KMS-11 (cell line): ENCODE measurements at regions not wholly inside any gene's neighbourhood (a gene's known extent, or its start where the extent isn't known, plus 50 kb on each side); places are given as distances from the start of the nearest gene placed in this dataset.

ENCODE experiments used
- H2AFZ ChIP-seq: fragments of 200-600 bp; sonication (generic); 2 replicates; pipeline ENCODE4 v1.6.1; 2016; ENCODE audit warnings: antibody characterized with exemption, mixed run types, low read depth
- H3K27ac ChIP-seq: fragments of 200-600 bp; sonication (generic); 2 replicates; pipeline ENCODE4 v1.6.1; 2016; ENCODE audit warnings: mild to moderate bottlenecking, mixed run types
- H3K27me3 ChIP-seq: fragments of 200-600 bp; sonication (generic); 2 replicates; pipeline ENCODE4 v1.6.1; 2017; ENCODE audit warnings: mild to moderate bottlenecking, low read depth, mixed run types, moderate library complexity; ENCODE audit not compliant: insufficient read depth
- H3K36me3 ChIP-seq: fragments of 200-600 bp; sonication (generic); 2 replicates; pipeline ENCODE4 v1.6.1; 2017; ENCODE audit warnings: mild to moderate bottlenecking, mixed run types; ENCODE audit not compliant: insufficient read depth
- H3K4me1 ChIP-seq: fragments of 200-600 bp; sonication (generic); 2 replicates; pipeline ENCODE4 v1.6.1; 2016; ENCODE audit warnings: mild to moderate bottlenecking, low read depth, mixed run types; ENCODE audit not compliant: poor library complexity, severe bottlenecking
- H3K4me2 ChIP-seq: fragments of 200-600 bp; sonication (generic); 2 replicates; pipeline ENCODE4 v1.7.0; 2016; ENCODE audit warnings: mild to moderate bottlenecking, mixed run types
- H3K4me3 ChIP-seq: fragments of 200-600 bp; sonication (generic); IDR thresholded peaks from 2 replicates; pipeline ENCODE4 v1.6.1; 2017; ENCODE audit warnings: low read depth, low read length, mixed read lengths; ENCODE audit not compliant: insufficient read depth
- H3K79me2 ChIP-seq: fragments of 200-600 bp; sonication (generic); 2 replicates; pipeline ENCODE4 v1.6.1; 2016; ENCODE audit warnings: low read depth, mixed run types; ENCODE audit not compliant: insufficient read depth
- H3K9ac ChIP-seq: fragments of 200-600 bp; sonication (generic); 2 replicates; pipeline ENCODE4 v1.6.1; 2016; ENCODE audit warnings: mild to moderate bottlenecking, mixed run types
- H4K20me1 ChIP-seq: fragments of 200-600 bp; sonication (generic); 2 replicates; pipeline ENCODE4 v1.6.1; 2016; ENCODE audit warnings: mild to moderate bottlenecking, mixed run types; ENCODE audit not compliant: insufficient read depth
- TF ChIP-seq, protein P1 (sequence below): fragments of 200-600 bp; sonication (generic); conservative IDR thresholded peaks from 2 replicates; pipeline ENCODE4 v1.6.1; 2017; ENCODE audit warnings: low read depth, mild to moderate bottlenecking, antibody characterized with exemption, low read length, moderate library complexity, mixed read lengths

DNA sequence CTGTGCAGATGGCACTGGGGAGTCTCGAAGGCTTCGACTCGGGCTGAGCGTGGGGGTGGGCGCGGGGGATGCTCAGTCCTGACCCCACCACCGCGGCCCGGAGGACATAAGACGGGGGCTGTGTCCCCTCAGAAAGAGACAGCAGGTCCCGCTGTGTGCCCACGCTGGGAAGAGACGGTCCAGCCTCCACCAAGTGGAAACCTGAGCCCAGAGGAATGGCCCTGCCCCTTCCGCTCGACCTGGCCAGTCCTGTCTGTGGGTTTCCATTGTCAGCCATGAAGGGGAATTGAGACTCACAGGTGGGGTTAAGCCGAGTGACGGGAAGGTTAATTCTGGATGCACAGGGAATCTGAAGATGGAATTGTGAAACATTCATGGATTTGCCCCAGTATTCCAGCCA is 442.7 kb downstream of the PREX1 start:
- Histone ChIP-seq H3K4me2 (no peak overlapping the region), H4K20me1 (no peaks in the 10 kb centered on the region), H3K4me1 (no peaks in the 10 kb centered on the region), H3K4me3 (no peak overlapping the region), H3K36me3 (no peaks in the 10 kb centered on the region), H3K9ac (no peak overlapping the region), H3K79me2 (no peaks in the 10 kb centered on the region), H2AFZ (no peak overlapping the region), H3K27me3 (peaks cover 20% of the 10 kb centered on the region; the same call in 1 of the 2 replicates), H3K27ac (no peak overlapping the region)
- TF ChIP-seq, protein P1, sequence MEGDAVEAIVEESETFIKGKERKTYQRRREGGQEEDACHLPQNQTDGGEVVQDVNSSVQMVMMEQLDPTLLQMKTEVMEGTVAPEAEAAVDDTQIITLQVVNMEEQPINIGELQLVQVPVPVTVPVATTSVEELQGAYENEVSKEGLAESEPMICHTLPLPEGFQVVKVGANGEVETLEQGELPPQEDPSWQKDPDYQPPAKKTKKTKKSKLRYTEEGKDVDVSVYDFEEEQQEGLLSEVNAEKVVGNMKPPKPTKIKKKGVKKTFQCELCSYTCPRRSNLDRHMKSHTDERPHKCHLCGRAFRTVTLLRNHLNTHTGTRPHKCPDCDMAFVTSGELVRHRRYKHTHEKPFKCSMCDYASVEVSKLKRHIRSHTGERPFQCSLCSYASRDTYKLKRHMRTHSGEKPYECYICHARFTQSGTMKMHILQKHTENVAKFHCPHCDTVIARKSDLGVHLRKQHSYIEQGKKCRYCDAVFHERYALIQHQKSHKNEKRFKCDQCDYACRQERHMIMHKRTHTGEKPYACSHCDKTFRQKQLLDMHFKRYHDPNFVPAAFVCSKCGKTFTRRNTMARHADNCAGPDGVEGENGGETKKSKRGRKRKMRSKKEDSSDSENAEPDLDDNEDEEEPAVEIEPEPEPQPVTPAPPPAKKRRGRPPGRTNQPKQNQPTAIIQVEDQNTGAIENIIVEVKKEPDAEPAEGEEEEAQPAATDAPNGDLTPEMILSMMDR, result no peak

DNA sequence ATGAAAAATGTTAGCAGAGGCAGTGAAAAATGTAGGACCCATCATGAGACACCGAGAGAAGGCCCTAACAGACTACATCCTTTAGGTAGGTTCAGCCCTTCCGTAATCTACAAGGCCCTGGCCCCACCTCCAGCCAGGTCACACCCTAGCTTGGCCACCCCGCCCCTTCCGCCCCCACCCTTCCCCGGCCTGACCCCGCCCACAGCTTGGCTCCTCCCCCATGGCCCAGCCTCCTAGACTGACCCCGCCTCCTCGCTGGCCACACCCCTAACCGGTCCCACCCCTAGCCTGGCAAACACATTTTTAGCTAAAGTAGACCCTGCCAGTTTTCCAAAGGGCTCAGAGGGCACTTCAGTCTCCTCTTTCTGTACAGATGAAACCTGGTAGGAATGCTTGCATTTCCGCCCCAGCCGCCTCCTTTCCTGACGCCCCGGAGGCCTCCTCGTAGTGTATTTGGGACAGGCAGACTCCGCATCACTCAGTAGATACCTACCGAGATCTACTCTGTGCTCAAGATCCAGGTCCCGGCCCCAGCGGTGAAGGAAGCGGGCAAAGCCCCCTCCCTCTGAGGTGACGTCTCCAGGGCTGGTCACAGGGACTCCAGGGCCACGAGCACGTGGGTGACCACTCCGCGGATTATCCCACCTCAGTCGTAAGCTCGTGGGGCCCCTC is 443.5 kb downstream of the PREX1 start:
- H3K79me2 ChIP-seq, result no peaks in the 10 kb centered on the region
- TF ChIP-seq, protein P1, result no peak
- no peak overlapping the region for H3K4me2 ChIP-seq
- no peak overlapping the region for H2AFZ ChIP-seq
- H3K27me3 ChIP-seq, result peaks cover 12% of the 10 kb centered on the region; the same call in 1 of the 2 replicates
- no peak overlapping the region for H3K9ac ChIP-seq
- H3K4me1 ChIP-seq, result no peaks in the 10 kb centered on the region
- H4K20me1 ChIP-seq, result no peaks in the 10 kb centered on the region
- H3K4me3 ChIP-seq, result no peak overlapping the region
- no peaks in the 10 kb centered on the region for H3K36me3 ChIP-seq
- no peak overlapping the region for H3K27ac ChIP-seq

- no peaks in the 10 kb centered on the region for H4K20me1 ChIP-seq
- H3K36me3 ChIP-seq, result no peaks in the 10 kb centered on the region
- no peak overlapping the region for H3K4me2 ChIP-seq
- H3K27ac ChIP-seq, result no peak overlapping the region
- H3K9ac ChIP-seq, result no peak overlapping the region
- H2AFZ ChIP-seq, result no peak overlapping the region
- TF ChIP-seq, protein P1, result no peak
- H3K79me2 ChIP-seq, result no peaks in the 10 kb centered on the region
- H3K27me3 ChIP-seq, result peaks cover 4% of the 10 kb centered on the region; the same call in 1 of the 2 replicates
- H3K4me1 ChIP-seq, result no peaks in the 10 kb centered on the region
- H3K4me3 ChIP-seq, result no peak overlapping the region
Measured at GRCh38 chr20:48383252-48383651, 444.5 kb downstream of the PREX1 start.

DNA sequence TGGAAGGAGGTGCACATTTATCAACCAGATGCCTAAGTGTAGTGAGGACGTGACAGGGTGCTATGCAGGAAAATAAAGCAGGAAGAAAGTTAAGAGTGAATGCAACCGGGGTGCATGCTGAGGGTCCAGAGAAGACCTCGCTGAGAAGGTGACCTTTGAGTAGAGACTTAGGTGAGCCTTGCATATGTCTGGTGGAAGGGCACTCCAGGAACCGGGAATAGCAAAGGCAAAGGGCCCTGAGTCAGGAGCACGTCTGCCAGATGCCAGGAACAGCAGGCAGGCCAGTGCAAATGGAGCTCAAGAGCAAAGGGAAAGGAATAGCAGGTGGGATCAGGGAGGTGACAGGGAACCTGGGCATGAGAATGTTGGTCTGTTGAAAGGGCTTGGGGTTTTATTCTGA is 445.5 kb downstream of the PREX1 start:
- Histone ChIP-seq H3K27ac (no peak overlapping the region), H2AFZ (no peak overlapping the region), H3K4me2 (no peak overlapping the region), H3K36me3 (no peaks in the 10 kb centered on the region), H3K4me1 (no peaks in the 10 kb centered on the region), H4K20me1 (no peaks in the 10 kb centered on the region), H3K79me2 (no peaks in the 10 kb centered on the region), H3K9ac (no peak overlapping the region), H3K4me3 (no peak overlapping the region), H3K27me3 (no peaks in the 10 kb centered on the region; the same call in 1 of the 2 replicates)
- TF ChIP-seq, protein P1, result no peak
